IMR-90 (cell line): ENCODE measurements at regions not wholly inside any gene's neighbourhood (a gene's known extent, or its start where the extent isn't known, plus 50 kb on each side); places are given as distances from the start of the nearest gene placed in this dataset.

Experiments
- BHLHE40 ChIP-seq: fragments of 150-350 bp; IDR thresholded peaks from 2 replicates; pipeline ENCODE4 v1.6.1; 2016; ENCODE audit warnings: mild to moderate bottlenecking, low read depth, low read length
- CTCF ChIP-seq: conservative IDR thresholded peaks from 2 replicates; pipeline ENCODE4 v1.5.1; 2012; ENCODE audit warnings: mild to moderate bottlenecking, low read depth, low read length, improper control_type of control experiment
- MXI1 ChIP-seq: IDR thresholded peaks from 2 replicates; pipeline ENCODE4 v1.6.1; 2012; ENCODE audit warnings: low read depth, mild to moderate bottlenecking, low read length, moderate library complexity, borderline replicate concordance
- POLR2A ChIP-seq: IDR thresholded peaks from 2 replicates; pipeline ENCODE4 v1.6.1; 2012; ENCODE audit warnings: mild to moderate bottlenecking, low read depth, low read length
- RAD21 ChIP-seq: IDR thresholded peaks from 2 replicates; pipeline ENCODE4 v1.6.1; 2012; ENCODE audit warnings: low read length, improper control_type of control experiment
- RFX5 ChIP-seq: IDR thresholded peaks from 2 replicates; pipeline ENCODE4 v1.8.0; 2012; ENCODE audit warnings: low read depth, mild to moderate bottlenecking, low read length, moderate library complexity
- USF2 ChIP-seq: fragments of 150-350 bp; IDR thresholded peaks from 2 replicates; pipeline ENCODE4 v1.6.1; 2017; ENCODE audit warnings: mild to moderate bottlenecking, antibody characterized with exemption, low read length, low read depth

- TF ChIP-seq CTCF (no peak), RAD21 (no peak), USF2 (no peak), BHLHE40 (no peak), MXI1 (no peak), POLR2A (no peak), RFX5 (no peak)
These were observed 103.6 kb downstream of the ATXN7L3B start for GRCh38 chr12:74641262-74641661.
